OCI-LY3 (cell line): ENCODE measurements at regions not wholly inside any gene's neighbourhood (a gene's known extent, or its start where the extent isn't known, plus 50 kb on each side); places are given as distances from the start of the nearest gene placed in this dataset.

ENCODE experiments used
- H2AFZ ChIP-seq: fragments of 200-600, 300-600 bp; shearing (Covaris generic); 2 replicates; pipeline ENCODE4 v1.6.0; 2014; ENCODE audit warnings: antibody characterized with exemption, low read depth, low read length
- H3K27ac ChIP-seq: fragments of 200-600, 300-600 bp; sonication (generic); 2 replicates; pipeline ENCODE4 v1.5.1; 2014; ENCODE audit warnings: mild to moderate bottlenecking, low read length, moderate library complexity, mixed read lengths
- H3K27me3 ChIP-seq: fragments of 200-600, 300-600 bp; sonication (generic); 2 replicates; pipeline ENCODE4 v1.6.1; 2014; ENCODE audit warnings: low read depth, low read length, mixed read lengths
- H3K36me3 ChIP-seq: fragments of 200-600, 300-600 bp; sonication (generic); replicated peaks from 2 replicates; pipeline ENCODE3; 2014; ENCODE audit warnings: low read depth, low read length, mixed read lengths
- H3K4me1 ChIP-seq: fragments of 300-600, 200-600 bp; sonication (generic); 2 replicates; pipeline ENCODE4 v1.6.1; 2014; ENCODE audit warnings: low read length, mixed read lengths
- H3K4me2 ChIP-seq: fragments of 200-600, 300-600 bp; sonication (generic); 2 replicates; pipeline ENCODE4 v1.6.1; 2014; ENCODE audit warnings: low read length, mixed read lengths
- H3K4me3 ChIP-seq: fragments of 300-600, 200-600 bp; sonication (generic); 2 replicates; pipeline ENCODE4 v1.5.1; 2014; ENCODE audit warnings: antibody characterized with exemption, mild to moderate bottlenecking, low read length, moderate library complexity
- H3K79me2 ChIP-seq: fragments of 300-600, 200-600 bp; shearing (Covaris generic); 2 replicates; pipeline ENCODE4 v1.6.1; 2014; ENCODE audit warnings: mild to moderate bottlenecking, low read length, mixed read lengths
- H3K9ac ChIP-seq: fragments of 300-600, 200-600 bp; shearing (Covaris generic); 2 replicates; pipeline ENCODE4 v1.6.0; 2014; ENCODE audit warnings: mild to moderate bottlenecking, low read length, moderate library complexity
- H3K9me3 ChIP-seq: fragments of 200-600, 300-600 bp; shearing (Covaris generic); 2 replicates; pipeline ENCODE4 v1.6.1; 2014; ENCODE audit warnings: low read length, mixed read lengths; ENCODE audit not compliant: insufficient read depth
- H4K20me1 ChIP-seq: fragments of 200-600, 300-600 bp; sonication (generic); 2 replicates; pipeline ENCODE4 v1.6.1; 2016; ENCODE audit warnings: low read length, mixed read lengths; ENCODE audit not compliant: insufficient read depth
- EZH2phosphoT487 ChIP-seq: fragments of 200-600 bp; shearing (Covaris generic); IDR thresholded peaks from 2 replicates; pipeline ENCODE4 v1.6.1; 2018; ENCODE audit warnings: antibody characterized with exemption, mixed run types, low read depth
- TF ChIP-seq, protein P1 (sequence below): fragments of 200-600, 300-600 bp; sonication (generic); IDR thresholded peaks from 2 replicates; pipeline ENCODE4 v1.5.1; 2014; ENCODE audit warnings: antibody characterized with exemption, low read length, low read depth

DNA sequence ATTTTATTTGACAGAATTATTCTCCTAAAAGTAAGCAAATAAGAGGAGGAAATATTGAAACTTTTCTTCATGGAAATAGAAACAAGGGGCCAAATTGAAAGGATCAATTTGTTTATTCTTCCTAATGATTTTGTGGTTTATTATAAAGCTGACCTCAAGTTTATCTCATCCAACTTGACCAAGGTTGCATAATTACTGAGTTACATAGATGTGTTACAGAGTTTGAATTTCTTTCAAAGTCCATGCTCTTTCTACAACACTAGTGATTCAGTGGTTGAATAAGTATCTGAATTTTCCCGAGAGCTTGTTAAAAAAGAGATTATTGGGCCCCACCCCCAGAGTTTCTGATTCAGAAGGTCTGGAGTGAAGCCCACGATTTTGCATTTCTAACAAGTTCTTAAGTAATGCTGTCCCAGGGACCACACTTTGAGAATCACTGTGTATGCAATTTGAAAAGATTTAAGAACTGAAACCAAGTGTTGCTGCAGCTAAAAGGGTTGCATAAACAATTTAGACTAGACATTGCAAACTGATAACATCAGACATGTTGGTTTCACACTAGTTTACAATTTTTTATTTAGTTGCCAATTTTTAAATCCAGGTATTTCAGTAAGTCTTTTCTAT, 485.7 kb upstream of the ANO5 start:
- Histone ChIP-seq H2AFZ (no peak overlapping the region), H3K9ac (no peak overlapping the region)
- TF ChIP-seq EZH2phosphoT487: no peak
- TF ChIP-seq, protein P1, sequence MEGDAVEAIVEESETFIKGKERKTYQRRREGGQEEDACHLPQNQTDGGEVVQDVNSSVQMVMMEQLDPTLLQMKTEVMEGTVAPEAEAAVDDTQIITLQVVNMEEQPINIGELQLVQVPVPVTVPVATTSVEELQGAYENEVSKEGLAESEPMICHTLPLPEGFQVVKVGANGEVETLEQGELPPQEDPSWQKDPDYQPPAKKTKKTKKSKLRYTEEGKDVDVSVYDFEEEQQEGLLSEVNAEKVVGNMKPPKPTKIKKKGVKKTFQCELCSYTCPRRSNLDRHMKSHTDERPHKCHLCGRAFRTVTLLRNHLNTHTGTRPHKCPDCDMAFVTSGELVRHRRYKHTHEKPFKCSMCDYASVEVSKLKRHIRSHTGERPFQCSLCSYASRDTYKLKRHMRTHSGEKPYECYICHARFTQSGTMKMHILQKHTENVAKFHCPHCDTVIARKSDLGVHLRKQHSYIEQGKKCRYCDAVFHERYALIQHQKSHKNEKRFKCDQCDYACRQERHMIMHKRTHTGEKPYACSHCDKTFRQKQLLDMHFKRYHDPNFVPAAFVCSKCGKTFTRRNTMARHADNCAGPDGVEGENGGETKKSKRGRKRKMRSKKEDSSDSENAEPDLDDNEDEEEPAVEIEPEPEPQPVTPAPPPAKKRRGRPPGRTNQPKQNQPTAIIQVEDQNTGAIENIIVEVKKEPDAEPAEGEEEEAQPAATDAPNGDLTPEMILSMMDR: no peak

DNA sequence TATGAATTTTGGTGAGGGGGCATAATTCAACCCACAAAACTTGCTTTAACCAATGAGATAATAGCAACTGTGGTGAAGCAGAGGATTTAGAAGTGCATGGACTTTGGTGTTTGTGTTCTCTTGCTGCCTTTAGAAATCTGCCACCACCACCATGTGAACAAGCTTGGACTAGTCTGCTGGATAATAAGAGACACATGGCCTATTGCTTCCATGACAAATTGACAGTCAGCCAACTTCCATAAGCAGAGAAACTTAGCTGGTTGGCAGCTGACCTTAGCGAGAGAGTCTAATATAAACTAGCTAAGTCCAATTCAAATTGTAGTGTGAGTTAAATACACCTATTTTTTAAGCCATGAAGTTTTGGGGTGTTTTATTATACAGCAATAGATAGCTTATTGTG, 482.1 kb upstream of the ANO5 start:
- no peaks in the 10 kb centered on the region for H3K27me3 ChIP-seq
- H3K4me1 ChIP-seq: peaks cover 9% of the 10 kb centered on the region
- H2AFZ ChIP-seq: no peak overlapping the region
- no peaks in the 10 kb centered on the region for H3K79me2 ChIP-seq
- no peak overlapping the region for H3K9ac ChIP-seq
- H3K4me3 ChIP-seq: no peak overlapping the region
- H3K36me3 ChIP-seq: no peaks in the 10 kb centered on the region
- H4K20me1 ChIP-seq: no peaks in the 10 kb centered on the region
- no peaks in the 10 kb centered on the region for H3K9me3 ChIP-seq
- TF ChIP-seq EZH2phosphoT487: no peak
- TF ChIP-seq, protein P1: no peak
- no peak overlapping the region for H3K27ac ChIP-seq
- no peak overlapping the region for H3K4me2 ChIP-seq

More for the DNA sequence above, 485.7 kb upstream of the ANO5 start:
- Histone ChIP-seq H3K4me3 (no peak overlapping the region), H3K79me2 (no peaks in the 10 kb centered on the region), H3K4me1 (peaks cover 9% of the 10 kb centered on the region), H3K36me3 (no peaks in the 10 kb centered on the region), H4K20me1 (no peaks in the 10 kb centered on the region), H3K9me3 (no peaks in the 10 kb centered on the region), H3K27me3 (no peaks in the 10 kb centered on the region), H3K4me2 (peak overlapping the region; percentile 35), H3K27ac (no peak overlapping the region)

DNA sequence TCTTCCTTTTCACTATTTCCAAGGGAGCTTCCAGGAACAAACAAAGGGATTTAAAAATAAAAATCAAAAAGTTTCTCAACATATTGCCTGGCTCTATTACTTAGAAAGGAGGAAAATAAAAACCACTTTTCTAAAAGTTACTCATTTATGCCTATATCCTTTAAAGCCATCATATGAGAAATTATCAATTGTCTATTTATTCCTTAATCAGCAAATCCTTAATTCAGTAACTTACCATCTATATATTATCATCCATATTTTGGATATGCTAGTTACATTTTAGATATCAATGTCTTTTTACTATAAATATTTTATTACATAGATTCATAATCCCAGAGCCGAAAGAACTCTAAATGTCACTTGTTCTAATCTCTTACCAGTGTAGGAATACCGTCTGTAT, 481.5 kb upstream of the ANO5 start:
- Histone ChIP-seq H4K20me1 (no peaks in the 10 kb centered on the region), H2AFZ (no peak overlapping the region), H3K9ac (no peak overlapping the region), H3K27me3 (no peaks in the 10 kb centered on the region), H3K4me1 (peaks cover 9% of the 10 kb centered on the region), H3K36me3 (no peaks in the 10 kb centered on the region), H3K79me2 (no peaks in the 10 kb centered on the region), H3K27ac (no peak overlapping the region), H3K4me3 (no peak overlapping the region), H3K4me2 (no peak overlapping the region), H3K9me3 (no peaks in the 10 kb centered on the region)
- TF ChIP-seq, protein P1: no peak
- TF ChIP-seq EZH2phosphoT487: no peak

DNA sequence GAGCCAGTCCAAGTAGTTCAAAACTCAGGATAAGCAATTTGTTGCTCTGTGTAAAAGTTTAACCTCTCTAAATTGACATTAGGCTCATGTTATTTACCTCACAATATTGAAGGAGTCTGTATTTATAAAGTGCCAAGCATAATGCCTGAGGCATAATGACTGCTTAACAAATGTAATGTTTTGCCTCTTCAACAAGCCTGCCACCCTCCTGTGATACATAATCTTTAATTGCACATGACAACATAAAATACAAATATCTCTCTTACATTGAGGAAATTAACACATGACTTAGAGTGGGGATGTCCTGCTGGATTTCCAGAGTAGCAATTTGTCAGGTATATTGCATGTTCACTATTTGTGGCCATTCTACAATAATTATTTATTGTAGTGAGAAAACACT, 469.2 kb upstream of the ANO5 start:
- no peak overlapping the region for H3K4me3 ChIP-seq
- no peaks in the 10 kb centered on the region for H3K4me1 ChIP-seq
- H3K27me3 ChIP-seq: no peaks in the 10 kb centered on the region
- no peaks in the 10 kb centered on the region for H3K79me2 ChIP-seq
- H4K20me1 ChIP-seq: no peaks in the 10 kb centered on the region
- H3K9ac ChIP-seq: no peak overlapping the region
- peaks cover 5% of the 10 kb centered on the region; the same call in 1 of the 2 replicates for H3K9me3 ChIP-seq
- TF ChIP-seq, protein P1: no peak
- no peak for TF ChIP-seq EZH2phosphoT487
- no peaks in the 10 kb centered on the region for H3K36me3 ChIP-seq
- H3K27ac ChIP-seq: no peak overlapping the region
- no peak overlapping the region for H3K4me2 ChIP-seq
- H2AFZ ChIP-seq: no peak overlapping the region
